ENCODE measurements at regions not wholly inside any gene's neighbourhood (a gene's known extent, or its start where the extent isn't known, plus 50 kb on each side); places are given as distances from the start of the nearest gene placed in this dataset.

DNA sequence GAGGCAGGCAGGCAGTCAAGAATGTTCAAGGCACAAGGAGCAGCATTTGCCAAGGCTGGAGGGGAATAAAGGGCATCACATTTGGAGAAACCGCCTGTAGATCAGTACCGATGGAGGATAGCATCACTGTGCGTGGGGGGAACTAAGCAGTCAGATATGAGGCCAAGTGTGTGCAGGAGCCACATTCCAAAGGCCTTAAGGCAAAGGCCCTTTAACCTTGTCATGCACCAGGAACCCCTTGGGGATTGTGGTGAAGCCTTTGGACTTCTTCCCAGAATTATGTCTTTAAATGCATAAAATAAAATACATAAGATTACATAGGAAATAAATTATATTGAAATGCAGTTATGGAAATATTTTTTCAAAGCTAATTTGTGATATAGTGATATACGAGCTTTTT, 532.1 kb downstream of the BUD13 start:
- TF ChIP-seq, protein P1, sequence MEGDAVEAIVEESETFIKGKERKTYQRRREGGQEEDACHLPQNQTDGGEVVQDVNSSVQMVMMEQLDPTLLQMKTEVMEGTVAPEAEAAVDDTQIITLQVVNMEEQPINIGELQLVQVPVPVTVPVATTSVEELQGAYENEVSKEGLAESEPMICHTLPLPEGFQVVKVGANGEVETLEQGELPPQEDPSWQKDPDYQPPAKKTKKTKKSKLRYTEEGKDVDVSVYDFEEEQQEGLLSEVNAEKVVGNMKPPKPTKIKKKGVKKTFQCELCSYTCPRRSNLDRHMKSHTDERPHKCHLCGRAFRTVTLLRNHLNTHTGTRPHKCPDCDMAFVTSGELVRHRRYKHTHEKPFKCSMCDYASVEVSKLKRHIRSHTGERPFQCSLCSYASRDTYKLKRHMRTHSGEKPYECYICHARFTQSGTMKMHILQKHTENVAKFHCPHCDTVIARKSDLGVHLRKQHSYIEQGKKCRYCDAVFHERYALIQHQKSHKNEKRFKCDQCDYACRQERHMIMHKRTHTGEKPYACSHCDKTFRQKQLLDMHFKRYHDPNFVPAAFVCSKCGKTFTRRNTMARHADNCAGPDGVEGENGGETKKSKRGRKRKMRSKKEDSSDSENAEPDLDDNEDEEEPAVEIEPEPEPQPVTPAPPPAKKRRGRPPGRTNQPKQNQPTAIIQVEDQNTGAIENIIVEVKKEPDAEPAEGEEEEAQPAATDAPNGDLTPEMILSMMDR (IDR thresholded peaks at IDR 0.05), result no peak
- Mint-ChIP-seq H3K9me3 (no peaks in the 10 kb centered on the region), H3K27ac (no peak overlapping the region), H3K4me1 (peaks cover 29% of the 10 kb centered on the region), H3K4me3 (no peak overlapping the region), H3K36me3 (ENCODE audit: low read depth) (no peaks in the 10 kb centered on the region), H3K27me3 (ENCODE audit: low read depth, poor library complexity) (peaks cover 22% of the 10 kb centered on the region)
- no peak for DNase-seq

DNA sequence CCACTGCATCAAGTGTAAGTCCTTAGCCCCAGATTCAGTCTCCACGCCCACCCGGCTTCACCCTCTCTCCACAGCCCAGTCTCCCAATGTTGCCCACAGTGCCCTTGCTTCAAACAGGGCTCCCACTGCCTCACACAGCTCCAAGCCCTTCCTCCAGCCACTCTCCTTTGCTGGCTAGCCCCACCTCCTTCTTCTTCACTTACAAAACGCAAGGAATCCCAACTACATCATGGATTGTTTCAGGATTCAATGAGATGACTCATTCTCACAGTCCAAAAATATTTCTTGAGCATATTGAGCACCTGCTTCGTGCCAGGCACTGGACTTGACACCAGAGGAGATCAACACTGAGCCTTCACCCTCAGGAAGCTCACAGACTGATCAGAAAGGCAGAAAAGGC, 533.5 kb downstream of the BUD13 start:
- Mint-ChIP-seq H3K4me1 (peaks cover 32% of the 10 kb centered on the region), H3K9me3 (no peaks in the 10 kb centered on the region), H3K27me3 (ENCODE audit: low read depth, poor library complexity) (peaks cover 19% of the 10 kb centered on the region), H3K36me3 (ENCODE audit: low read depth) (no peaks in the 10 kb centered on the region), H3K27ac (no peak overlapping the region), H3K4me3 (no peak overlapping the region)
- DNase-seq, result no peak
- TF ChIP-seq, protein P1 (IDR thresholded peaks at IDR 0.05), result no peak

DNA sequence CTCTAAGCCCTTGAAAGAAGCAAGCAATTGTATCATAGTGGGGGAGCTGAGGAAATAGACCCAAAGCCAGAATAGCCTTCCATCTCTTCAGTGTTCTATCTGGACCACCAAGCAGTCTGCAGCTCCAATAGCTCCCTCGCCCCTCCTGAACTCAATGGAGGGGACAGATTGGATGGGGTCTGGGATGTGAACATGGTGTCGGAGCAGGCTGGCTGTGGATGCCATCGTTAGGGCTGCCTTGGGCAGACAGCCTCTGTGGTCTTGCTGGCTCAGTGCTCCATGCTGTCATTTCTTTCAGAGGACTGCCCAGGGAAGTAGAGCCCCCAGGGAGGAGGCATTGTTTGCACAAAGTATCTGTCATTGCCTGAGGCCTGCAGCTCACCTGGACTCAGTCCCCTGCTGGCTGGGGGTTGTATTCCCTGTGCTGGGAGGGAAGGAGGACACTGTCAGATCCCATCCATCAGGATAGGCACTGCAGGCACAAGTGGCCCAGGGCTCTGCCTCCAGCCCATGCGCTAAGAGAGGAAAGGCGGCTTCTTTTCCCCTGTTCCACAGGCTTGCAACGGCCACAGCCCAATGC, 537.7 kb downstream of the BUD13 start:
- peaks cover 6% of the 10 kb centered on the region for H3K9me3 Mint-ChIP-seq
- TF ChIP-seq, protein P1 (IDR thresholded peaks at IDR 0.05), result no peak
- peaks cover 6% of the 10 kb centered on the region for H3K36me3 Mint-ChIP-seq (ENCODE audit: low read depth)
- peaks cover 16% of the 10 kb centered on the region for H3K27me3 Mint-ChIP-seq (ENCODE audit: low read depth, poor library complexity)
- H3K27ac Mint-ChIP-seq, result no peak overlapping the region
- H3K4me1 Mint-ChIP-seq, result peaks cover 54% of the 10 kb centered on the region
- no peak overlapping the region for H3K4me3 Mint-ChIP-seq
- DNase-seq, result no peak

- peaks cover 19% of the 10 kb centered on the region for H3K27me3 Mint-ChIP-seq (ENCODE audit: low read depth, poor library complexity)
These were observed 539.2 kb downstream of the BUD13 start for GRCh38 chr11:116233561-116233960.

DNA sequence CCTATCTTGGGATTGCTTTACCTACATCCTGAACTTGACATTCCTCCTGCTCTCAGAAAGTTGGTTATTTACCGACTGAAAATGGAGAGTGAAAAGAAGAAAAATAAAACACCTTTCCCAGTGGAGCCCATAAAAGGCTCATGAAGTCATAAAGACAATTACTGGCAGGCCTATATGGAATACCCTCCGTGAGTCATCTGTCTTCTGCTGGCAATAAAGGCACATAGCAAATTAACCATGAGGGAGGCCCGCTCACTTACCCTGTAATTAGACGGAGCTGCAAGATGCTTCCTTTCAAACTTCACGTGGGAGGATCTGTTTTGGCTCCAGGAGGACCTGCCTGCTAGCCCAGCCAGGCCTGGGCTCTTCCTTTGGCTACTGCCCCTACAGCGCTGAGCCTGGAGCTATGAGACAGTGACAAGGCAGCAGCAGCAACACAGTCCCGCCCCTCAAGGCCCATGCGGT, 540.4 kb downstream of the BUD13 start:
- Mint-ChIP-seq H3K27ac (peak overlapping the region; percentile 88), H3K9me3 (peaks cover 22% of the 10 kb centered on the region), H3K4me3 (peak overlapping the region; percentile 47), H3K4me1 (peaks cover 43% of the 10 kb centered on the region), H3K27me3 (ENCODE audit: low read depth, poor library complexity) (peaks cover 14% of the 10 kb centered on the region), H3K36me3 (ENCODE audit: low read depth) (peaks cover 10% of the 10 kb centered on the region)
- TF ChIP-seq, protein P1 (IDR thresholded peaks at IDR 0.05), result no peak
- DNase-seq, result peak; percentile 15

More at GRCh38 chr11:116233561-116233960, 539.2 kb downstream of the BUD13 start:
- H3K36me3 Mint-ChIP-seq (ENCODE audit: low read depth), result peaks cover 6% of the 10 kb centered on the region
- peak; percentile 26 for DNase-seq
- H3K4me3 Mint-ChIP-seq, result no peak overlapping the region
- TF ChIP-seq, protein P1 (IDR thresholded peaks at IDR 0.05), result no peak
- peak overlapping the region; percentile 88 for H3K27ac Mint-ChIP-seq
- H3K9me3 Mint-ChIP-seq, result peaks cover 16% of the 10 kb centered on the region
- peaks cover 53% of the 10 kb centered on the region for H3K4me1 Mint-ChIP-seq

DNA sequence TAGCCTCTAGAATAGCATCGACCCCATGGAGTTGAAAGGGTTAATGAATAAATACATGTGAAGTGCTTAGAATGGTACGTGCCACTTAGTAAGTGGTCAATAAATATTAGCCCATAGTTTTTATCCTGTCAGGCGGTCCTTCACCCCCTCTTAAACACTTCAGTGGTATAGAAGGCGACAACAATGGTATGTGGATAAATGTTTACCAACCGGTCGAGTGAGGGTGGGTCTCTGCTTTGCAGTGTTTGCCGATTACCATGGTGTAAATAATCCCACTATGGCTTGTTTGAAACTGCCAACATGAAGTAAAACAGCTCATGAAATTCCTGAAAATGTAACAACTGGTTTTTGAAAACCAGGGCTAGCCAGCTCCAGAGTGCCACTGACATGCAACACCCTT, 541.2 kb downstream of the BUD13 start:
- TF ChIP-seq, protein P1 (IDR thresholded peaks at IDR 0.05), result no peak
- Mint-ChIP-seq H3K4me1 (peaks cover 46% of the 10 kb centered on the region), H3K4me3 (no peak overlapping the region), H3K27me3 (ENCODE audit: low read depth, poor library complexity) (peaks cover 12% of the 10 kb centered on the region), H3K36me3 (ENCODE audit: low read depth) (peaks cover 10% of the 10 kb centered on the region), H3K27ac (no peak overlapping the region), H3K9me3 (peaks cover 22% of the 10 kb centered on the region)
- DNase-seq, result no peak

Measured in nephron progenitor cell (in vitro differentiated cells).